ENCODE measurements at regions not wholly inside any gene's neighbourhood (a gene's known extent, or its start where the extent isn't known, plus 50 kb on each side); places are given as distances from the start of the nearest gene placed in this dataset.
"Not testable (repeated sequence)": the region's sequence is repeated elsewhere in the genome, so short reads cannot be mapped to it uniquely, and the experiment has no call there.

- no peak overlapping the region for H3K4me3 ChIP-seq (ENCODE audit: low read depth, low read length)
- no peak for TF ChIP-seq CTCF (IDR thresholded peaks at IDR 0.05; ENCODE audit: borderline replicate concordance, insufficient read depth, low read depth, low read length)
These were observed 119.8 kb downstream of the TPR start for GRCh38 chr1:186255266-186255665.

- no peak overlapping the region for H3K4me3 ChIP-seq (ENCODE audit: low read depth, low read length)
- TF ChIP-seq CTCF (IDR thresholded peaks at IDR 0.05; ENCODE audit: borderline replicate concordance, insufficient read depth, low read depth, low read length): no peak
These were observed 124.5 kb downstream of the TPR start for GRCh38 chr1:186250529-186250928.

GRCh38 chr1:186248608-186249007 lies 126.4 kb downstream of the TPR start:
- H3K4me3 ChIP-seq (ENCODE audit: low read depth, low read length): not testable (repeated sequence)

- TF ChIP-seq CTCF (IDR thresholded peaks at IDR 0.05; ENCODE audit: borderline replicate concordance, insufficient read depth, low read depth, low read length): peak; percentile 30; the same call in 1 of the 2 replicates
- H3K4me3 ChIP-seq (ENCODE audit: low read depth, low read length): no peak overlapping the region
These were observed 130.2 kb downstream of the TPR start for GRCh38 chr1:186244825-186245224.

Data from GM12875 (cell line).